Activated CD4-positive, CD25-positive, alpha-beta regulatory T cell treated with anti-CD3 and anti-CD28 coated beads, Interleukin-2, amount 50 U/mL, for 16 hours (primary cell): ENCODE measurements at regions not wholly inside any gene's neighbourhood (a gene's known extent, or its start where the extent isn't known, plus 50 kb on each side); places are given as distances from the start of the nearest gene placed in this dataset.
"Not testable (repeated sequence)": the region's sequence is repeated elsewhere in the genome, so short reads cannot be mapped to it uniquely, and the experiment has no call there.

ENCODE experiments used
- DNase-seq: peaks from one replicate; pipeline ENCODE4 v3.0.0-alpha.2; 2020; ENCODE audit warnings: low read depth, low spot score

DNA sequence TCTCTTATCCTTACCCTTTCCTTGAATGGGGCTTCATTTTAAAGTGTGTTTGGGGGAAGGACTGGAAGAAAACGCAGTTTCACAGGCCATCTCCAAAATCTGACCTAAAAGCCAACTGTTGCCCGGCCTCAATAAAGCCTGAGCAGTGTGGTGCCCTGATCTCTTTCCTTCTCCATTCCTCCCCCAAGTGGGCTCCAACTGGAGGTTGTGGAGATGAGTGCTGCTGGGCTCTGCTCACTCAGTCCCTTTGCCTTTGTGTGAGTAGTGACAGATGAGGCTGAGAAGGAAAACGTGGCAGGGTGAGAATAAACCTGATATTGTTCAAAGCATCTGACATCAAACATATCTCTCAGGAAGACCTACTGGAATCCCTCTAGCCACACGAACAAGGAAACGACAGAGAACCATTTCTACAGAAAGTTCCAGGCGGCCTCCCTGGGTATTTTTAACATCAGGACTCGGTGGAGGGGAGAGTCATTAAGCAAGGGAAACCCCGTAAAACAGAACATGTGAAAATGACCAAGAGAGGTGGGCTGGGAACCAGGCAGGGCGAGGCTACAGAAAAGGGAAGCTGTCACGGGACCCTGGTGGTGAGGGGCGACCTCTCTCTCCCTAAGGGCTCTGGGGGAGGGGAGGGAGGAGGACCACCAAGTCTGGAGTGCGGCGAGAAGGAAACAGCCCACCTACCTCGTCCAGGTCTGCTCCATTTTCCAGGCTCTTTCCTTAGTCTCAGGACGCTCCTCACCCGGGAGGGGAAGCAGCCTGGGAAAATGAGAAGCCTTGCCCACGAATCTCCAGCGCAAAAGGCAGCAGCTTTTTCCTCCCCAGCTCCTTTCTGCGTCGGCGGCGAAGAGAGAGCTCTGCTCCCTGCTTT, 59.1 kb upstream of the NBPF26 start:
- DNase-seq: not testable (repeated sequence)

- DNase-seq: not testable (repeated sequence)
Observed at GRCh38 chr1:120665250-120665577, 58.5 kb upstream of the NBPF26 start.

- DNase-seq: not testable (repeated sequence)
Observed at GRCh38 chr1:120668187-120668586, 55.6 kb upstream of the NBPF26 start.
